HG02852 (cell line): ENCODE measurements at regions not wholly inside any gene's neighbourhood (a gene's known extent, or its start where the extent isn't known, plus 50 kb on each side); places are given as distances from the start of the nearest gene placed in this dataset.
"Not testable (repeated sequence)": the region's sequence is repeated elsewhere in the genome, so short reads cannot be mapped to it uniquely, and the experiment has no call there.

Experiments
- ATAC-seq: cut with Tn5 transposase; IDR thresholded peaks from one replicate; pipeline ENCODE4 v1.9.1; 2021; ENCODE audit warnings: mild to moderate bottlenecking, moderate library complexity; ENCODE audit not compliant: unreplicated experiment

DNA sequence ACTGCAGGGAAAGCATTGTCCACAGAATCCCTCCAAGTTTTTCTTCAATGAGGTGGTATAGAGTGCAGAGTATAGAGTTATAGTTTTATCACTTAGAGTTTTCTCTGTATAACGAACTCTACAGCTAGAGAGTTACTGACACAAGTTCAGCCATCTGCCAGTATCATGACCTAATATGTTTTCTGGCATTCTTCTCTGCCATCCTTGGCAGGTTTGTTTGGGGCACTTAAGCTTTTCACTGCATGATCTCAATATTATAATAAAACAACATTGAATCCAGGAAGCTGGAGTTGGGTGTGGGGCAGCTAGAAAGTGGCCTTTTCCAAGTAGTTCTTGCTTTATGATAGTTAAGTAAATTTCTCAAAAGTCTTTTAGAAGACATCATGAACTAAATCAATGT, 743.5 kb upstream of the ARPP21 start:
- no peak for ATAC-seq

DNA sequence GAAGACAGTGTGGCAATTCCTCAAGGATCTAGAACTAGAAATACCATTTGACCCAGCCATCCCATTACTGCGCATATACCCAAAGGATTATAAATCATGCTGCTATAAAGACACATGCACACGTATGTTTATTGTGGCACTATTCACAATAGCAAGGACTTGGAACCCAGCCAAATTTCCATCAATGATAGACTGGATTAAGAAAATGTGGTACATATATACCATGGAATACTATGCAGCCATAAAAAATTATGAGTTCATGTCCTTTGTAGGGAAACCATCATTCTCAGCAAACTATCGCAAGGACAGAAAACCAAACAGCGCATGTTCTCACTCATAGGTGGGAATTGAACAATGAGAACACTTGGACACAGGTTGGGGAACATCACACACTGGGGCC, 729.6 kb upstream of the ARPP21 start:
- ATAC-seq: not testable (repeated sequence)

GRCh38 chr3:34919025-34919424, 720.3 kb upstream of the ARPP21 start:
- no peak for ATAC-seq

DNA sequence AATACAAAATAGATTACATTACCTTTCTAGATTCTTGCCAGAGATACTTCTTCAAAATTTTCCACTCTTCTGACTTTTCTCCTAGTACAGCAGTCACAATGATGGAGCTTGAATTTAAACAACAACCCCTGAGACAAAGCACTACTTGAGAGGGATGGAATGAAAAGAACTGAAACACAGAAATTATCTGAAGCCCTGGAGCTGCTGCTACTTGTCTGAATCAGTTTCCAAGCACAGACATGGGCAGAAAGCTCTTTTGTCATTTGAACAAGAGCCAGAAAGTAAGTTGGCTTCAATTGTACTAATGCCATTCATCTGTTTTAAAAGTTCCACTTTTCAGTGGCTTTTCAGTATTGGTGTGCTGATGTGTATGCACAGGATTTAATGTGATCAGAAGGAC, 718.5 kb upstream of the ARPP21 start:
- no peak for ATAC-seq

GRCh38 chr3:34924961-34925360, 714.4 kb upstream of the ARPP21 start:
- no peak for ATAC-seq

DNA sequence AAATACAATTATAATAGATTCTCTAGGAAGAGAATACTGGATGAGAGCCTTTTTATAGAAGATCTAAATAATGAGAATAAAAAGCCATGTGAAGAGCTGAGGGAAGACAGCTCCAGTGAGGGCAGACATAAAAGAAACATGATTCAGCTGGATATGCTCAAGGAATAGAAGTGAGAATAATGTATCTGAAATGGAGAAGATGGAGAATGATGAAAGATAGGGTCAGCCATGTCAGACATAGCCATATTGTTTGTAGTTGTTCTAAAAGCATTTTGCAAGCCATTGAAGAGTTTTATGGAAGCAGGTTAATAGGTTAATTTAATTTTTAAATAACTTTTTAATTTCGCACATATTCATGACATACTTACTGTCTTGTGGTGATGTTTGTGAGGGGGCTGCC, 713.5 kb upstream of the ARPP21 start:
- no peak for ATAC-seq

DNA sequence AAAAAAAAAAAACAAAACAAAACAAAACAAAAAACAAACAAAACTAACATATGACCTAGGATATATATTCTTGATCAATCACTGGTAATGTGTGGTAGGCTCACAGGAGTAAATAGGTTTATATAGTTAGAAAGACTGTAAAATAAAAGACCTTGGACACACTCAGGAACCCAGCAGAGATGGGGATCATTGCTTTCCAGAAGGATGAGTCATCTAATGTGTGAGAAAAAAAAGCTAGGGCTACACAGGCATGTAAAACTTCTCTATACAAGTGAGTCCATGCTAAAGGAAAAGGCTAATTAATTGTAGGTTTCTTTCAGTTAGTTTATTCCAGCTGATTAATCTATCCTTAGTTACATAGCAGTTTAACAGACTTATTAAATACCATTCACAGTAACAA, 710.3 kb upstream of the ARPP21 start:
- no peak for ATAC-seq

- no peak for ATAC-seq
Measured at GRCh38 chr3:34934660-34935059, 704.7 kb upstream of the ARPP21 start.

GRCh38 chr3:34938784-34939183, 700.5 kb upstream of the ARPP21 start:
- no peak for ATAC-seq

GRCh38 chr3:34942256-34942655, 697.1 kb upstream of the ARPP21 start:
- no peak for ATAC-seq

DNA sequence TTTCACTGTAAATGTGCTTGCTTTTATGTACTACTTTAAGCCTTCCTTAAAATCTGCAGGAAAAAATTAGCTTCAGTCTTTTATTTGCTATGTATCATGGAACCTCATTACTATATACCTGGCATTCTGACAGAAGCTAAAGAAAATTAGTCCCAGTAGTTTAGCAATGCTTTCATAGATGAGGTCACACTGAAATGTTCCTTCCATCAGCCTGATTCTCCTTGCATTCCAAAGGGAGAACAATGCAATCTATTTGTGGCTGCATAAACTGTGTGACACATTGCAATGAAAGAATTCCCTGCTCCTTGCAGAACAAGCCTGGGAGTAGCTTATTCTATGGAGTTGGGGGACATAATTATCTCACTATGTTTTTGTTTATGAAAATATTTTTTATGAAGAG, 691.5 kb upstream of the ARPP21 start:
- no peak for ATAC-seq

DNA sequence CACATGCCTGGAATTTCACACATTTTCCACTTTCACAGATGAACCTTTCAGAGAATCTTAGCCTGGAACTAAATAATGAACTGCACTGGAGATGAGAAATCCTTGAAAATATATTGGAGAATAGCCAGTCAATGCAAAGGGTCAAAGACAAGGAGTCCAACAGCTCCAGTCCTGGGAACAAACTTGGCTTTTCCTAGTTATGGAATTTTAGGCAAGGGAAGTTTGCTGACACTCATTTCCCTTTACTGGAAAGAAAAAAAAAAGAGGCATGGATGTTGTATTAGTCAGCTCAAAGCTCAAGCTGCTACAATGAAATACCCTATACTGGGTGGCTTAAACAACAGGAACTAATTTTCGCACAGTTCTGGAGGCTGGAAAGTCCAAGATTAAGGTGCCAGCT, 690.8 kb upstream of the ARPP21 start:
- no peak for ATAC-seq

DNA sequence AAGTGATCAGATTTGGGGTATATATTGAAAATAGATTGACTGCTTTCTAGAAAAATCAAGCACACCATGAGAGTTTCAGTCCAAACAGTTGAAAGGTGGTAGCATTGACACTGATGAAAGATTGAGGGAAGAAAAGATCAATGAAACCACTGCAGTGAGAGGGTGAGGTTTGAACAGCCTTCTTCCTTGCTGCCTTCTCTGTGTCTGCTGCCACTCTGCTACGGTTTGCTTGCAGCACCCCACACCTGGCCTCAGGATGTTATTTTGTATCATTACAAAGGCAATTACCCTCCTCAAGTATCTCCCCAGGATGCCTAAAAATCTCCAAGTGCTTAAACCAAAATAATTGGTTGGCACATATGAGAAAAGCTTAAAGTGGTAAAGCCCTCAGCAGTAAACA, 683.6 kb upstream of the ARPP21 start:
- ATAC-seq: no peak

DNA sequence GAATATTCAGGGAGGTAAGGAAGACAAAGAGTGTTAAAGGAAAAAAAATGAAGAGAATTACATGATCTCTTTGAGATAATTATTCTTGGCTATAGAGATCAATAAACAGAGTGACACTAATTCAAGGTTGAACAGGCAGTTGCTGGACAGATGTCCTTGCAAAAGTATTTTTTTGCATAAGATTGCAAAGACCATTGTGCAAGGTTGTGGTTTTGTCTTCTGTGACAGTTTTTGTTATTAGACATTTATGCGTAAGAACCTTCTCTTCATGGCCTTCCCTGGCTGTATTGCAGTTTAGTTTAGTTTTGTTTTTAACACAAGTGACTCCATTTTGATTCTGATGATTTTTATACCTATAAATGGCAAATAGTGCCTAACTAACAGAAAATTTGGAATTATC, 682.8 kb upstream of the ARPP21 start:
- no peak for ATAC-seq

DNA sequence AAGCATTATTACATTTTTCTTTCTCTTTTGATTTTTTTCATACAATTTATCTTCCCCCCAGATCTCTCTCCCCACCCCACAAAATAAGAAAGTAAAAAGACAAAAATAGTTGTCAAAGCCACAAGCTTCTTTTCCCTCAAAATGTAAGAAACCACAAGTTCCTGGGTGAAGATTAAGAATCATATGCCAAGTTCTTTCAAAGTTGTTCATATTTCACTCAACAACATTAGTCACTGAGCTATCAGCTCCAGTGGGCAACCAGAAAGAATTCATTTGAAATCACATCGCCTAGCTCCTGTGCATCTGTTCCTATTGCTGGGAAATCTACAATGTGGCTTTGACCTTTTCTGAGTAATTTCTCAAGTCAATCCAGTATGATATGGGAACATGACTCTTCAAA, 681.6 kb upstream of the ARPP21 start:
- ATAC-seq: no peak

GRCh38 chr3:34969513-34969912, 669.8 kb upstream of the ARPP21 start:
- no peak for ATAC-seq

DNA sequence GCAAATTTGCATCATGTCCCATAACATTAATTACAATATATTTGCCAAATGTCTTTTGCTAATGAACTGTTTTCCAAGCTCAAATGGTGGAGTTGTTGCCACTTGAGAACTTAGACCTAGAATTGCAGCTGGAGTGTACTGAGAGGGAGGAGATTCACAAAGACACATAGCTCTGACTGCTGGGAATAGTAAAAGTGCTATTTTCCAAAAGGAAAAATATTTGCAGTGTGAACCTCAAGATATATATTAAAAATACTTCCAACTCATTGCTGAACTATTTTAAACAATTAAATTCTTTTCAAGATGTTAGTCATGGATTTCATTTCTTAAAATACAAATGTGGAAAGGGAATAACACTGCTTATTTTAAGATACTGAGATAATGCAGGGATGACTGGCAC, 666.8 kb upstream of the ARPP21 start:
- no peak for ATAC-seq

GRCh38 chr3:34973586-34973985, 665.7 kb upstream of the ARPP21 start:
- no peak for ATAC-seq

DNA sequence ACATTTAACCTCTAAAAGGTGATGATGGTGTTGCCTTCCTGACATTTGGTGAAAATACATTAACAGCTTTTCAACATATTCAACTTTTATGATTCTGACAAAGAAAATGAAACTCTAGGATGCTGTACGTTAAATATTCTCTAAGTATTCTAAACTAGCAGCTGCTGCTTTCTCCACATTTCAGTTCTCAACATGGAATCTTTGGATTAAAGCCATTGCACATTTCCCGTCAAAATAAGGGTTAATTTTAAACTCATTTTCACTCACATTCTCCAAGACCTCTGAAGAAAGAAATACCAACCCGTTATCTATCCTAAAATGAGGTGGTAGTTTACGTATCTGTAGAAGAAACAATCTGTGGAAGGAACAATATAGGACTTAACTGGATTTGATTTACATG, 655.7 kb upstream of the ARPP21 start:
- ATAC-seq: no peak

DNA sequence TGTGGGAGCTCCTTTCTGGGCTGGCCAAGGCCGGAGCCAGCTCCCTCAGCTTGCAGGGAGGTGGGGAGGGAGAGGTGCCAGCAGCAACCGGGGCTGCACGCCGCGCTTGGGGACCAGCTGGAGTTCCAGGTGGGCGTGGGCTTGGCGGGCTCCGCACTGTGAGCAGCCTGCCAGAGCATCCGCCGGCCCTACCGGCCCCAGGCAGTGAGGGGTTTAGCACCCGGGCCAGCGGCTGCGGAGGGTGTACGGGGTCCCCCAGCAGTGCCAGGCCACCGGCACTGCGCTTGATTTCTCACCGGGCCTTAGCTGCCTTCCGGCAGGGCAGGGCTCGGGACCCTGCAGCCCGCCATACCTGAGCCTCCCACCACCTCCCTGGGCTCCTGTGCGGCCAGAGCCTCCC, 651.0 kb upstream of the ARPP21 start:
- ATAC-seq: no peak

- no peak for ATAC-seq
Measured at GRCh38 chr3:34995796-34996430, 643.4 kb upstream of the ARPP21 start.

GRCh38 chr3:34998902-34999301, 640.4 kb upstream of the ARPP21 start:
- ATAC-seq: no peak

DNA sequence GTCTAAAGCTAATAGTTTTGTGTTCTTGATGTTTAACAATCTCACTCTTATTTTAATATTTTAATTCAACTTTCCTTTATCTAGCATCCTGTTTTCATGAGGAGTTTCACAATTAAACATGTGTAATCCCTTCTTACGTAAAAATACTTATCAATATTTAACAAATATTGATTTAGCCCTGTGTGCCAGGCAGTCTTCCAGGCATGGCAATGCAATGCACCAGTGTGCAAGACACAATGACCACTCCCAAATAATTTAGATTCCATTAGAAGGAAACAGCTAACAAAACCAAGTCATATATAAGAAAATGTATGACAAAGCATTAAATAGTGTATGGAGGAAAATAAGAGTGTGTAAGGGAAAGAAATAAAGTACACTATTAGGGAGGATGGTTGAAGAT, 627.1 kb upstream of the ARPP21 start:
- ATAC-seq: no peak

DNA sequence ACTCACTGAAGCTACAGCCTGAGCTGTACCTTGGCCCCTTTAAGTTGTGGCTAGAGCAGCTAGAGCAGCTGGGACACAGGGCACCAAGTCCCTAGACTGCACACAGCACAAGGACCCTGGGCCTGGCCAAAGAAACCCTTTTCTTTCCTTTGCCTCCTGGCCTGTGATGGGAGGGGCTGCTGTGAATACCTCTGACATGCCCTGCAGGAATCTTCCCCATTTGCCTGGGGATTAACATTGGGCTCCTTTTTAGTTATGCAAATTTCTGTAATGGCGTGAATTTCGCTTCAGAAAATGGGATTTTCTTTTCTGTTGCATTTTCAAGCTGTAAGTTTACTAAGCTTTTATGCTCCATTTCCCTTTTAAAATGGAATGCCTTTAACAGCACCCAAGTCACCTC, 611.2 kb upstream of the ARPP21 start:
- ATAC-seq: no peak
